GM19035 (cell line): ENCODE measurements at regions not wholly inside any gene's neighbourhood (a gene's known extent, or its start where the extent isn't known, plus 50 kb on each side); places are given as distances from the start of the nearest gene placed in this dataset.
A peak's percentile ranks its signal among the peaks of the same experiment; 100 is the strongest.
"Not testable (repeated sequence)": the region's sequence is repeated elsewhere in the genome, so short reads cannot be mapped to it uniquely, and the experiment has no call there.

Experiments
- ATAC-seq: cut with Tn5 transposase; IDR thresholded peaks from one replicate; pipeline ENCODE4 v1.9.1; 2021; ENCODE audit not compliant: unreplicated experiment

GRCh38 chrY:22113990-22114389 lies 68.7 kb downstream of the RBMY1F start:
- ATAC-seq = not testable (repeated sequence)

GRCh38 chrY:22108165-22108564 lies 74.6 kb downstream of the RBMY1F start:
- not testable (repeated sequence) for ATAC-seq

- not testable (repeated sequence) for ATAC-seq
These were observed 81.2 kb downstream of the RBMY1F start for GRCh38 chrY:22101547-22101946.

DNA sequence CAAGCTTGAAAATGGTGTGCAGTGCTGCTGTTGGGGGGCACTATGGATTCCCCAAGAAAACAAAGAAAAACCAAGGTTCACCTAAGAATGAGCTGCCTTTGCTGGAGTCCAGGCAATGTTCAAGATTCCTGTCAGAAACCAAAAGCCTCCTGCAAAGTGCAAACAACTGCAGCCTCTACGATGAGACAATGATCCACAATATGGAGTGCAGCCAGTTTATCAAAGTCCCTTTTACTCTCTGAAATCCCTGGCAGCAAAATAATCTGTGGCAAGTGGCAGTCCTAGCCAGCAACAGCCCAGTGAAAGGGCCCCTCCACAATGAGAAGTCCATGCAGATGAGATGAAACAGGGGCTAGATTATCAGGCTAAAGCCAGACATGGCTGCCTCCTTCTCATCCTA lies 85.4 kb downstream of the RBMY1F start:
- not testable (repeated sequence) for ATAC-seq

DNA sequence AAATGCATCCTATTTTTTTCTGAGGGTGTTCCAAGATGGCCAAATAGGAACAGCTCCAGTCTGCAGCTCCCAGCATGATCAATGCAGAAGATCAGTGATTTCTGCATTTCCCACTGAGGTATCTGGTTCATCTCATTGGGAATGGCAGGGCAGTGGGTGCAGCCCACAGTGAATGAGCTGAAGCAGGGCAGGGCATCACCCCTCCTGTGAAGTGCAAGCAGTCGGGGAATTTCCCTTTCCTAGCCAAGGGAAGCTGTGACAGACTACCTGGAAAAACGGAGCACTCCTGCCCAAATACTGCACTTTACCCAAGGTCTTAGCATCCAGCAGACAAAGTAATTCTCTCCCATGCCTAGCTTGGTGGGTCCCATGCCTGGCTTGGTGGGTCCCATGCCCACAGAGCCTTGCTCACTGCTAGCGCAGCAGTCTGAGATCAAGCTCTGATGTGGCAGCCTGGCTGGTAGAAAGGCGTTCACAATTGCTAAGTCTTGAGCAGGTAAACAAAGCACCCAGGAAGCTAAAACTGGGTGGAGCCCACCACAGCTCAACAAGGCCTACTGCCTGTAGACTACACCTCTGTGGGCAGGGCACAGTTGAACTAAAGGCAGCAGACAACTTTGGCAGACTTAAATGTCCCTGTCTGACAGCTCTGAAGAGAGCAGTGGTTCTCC lies 96.6 kb downstream of the RBMY1F start:
- not testable (repeated sequence) for ATAC-seq

- not testable (repeated sequence) for ATAC-seq
These were observed 110.5 kb downstream of the RBMY1F start for GRCh38 chrY:22072270-22072669.

- not testable (repeated sequence) for ATAC-seq
These were observed 122.6 kb downstream of the RBMY1F start for GRCh38 chrY:22060149-22060548.

DNA sequence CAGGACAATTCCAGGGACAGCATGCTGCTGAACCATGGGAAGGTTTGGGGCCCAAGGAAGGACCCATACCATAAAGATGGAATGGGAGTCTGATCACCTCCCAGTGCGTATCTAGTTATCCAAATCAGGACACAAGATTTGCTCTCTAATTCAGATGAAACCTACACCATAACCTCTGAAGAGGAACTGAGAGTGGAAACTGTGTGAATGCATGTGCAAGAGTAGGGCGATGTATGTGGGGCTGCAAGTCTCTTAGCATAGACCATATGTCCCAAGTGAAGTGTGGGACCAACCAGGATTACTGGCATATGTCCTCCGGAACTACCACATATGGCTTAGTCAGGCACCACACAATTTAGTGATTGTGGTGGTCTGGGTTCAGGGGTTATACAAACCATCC lies 95.2 kb upstream of the RBMY1E start:
- not testable (repeated sequence) for ATAC-seq

DNA sequence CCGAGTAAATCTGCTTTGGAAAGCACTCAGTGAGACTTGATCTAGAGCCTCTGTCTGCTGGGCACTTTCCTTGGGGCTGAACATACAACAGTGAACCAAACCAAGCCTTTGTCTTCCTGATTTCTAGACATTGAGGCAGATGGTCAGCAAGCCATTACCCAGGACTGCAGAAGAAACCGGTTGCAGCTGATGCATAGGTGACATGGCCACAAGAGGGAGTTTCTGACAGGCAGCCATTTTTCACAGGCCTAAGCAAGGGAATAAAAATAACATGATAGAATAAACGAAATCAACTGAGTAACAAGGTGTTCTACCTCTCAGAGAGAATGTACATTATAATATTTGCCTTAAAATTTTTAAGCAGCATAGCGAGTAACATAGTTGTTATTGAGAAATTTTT lies 83.3 kb upstream of the RBMY1E start:
- not testable (repeated sequence) for ATAC-seq

- peak; percentile 53 for ATAC-seq
These were observed 69.4 kb upstream of the RBMY1E start for GRCh38 chrY:21987222-21987621.

DNA sequence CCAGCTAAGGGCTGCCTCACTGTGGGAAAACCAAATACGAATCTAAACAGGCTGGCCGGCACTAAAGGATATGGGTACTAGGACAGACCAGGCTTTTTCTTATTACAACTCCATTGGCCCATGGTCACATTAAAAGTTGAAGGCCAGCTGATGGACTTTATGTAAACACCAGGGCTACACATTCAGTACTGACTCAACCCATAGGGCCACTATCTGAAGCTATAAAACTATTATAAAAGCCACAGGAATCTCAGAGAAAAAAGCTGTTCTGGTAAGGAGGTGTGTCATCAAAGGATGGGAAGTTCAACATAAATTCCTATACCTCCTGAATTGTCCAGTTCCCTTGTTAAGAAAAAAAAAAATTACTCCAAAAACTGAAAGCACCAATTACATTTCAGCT lies 63.1 kb upstream of the RBMY1E start:
- not testable (repeated sequence) for ATAC-seq

DNA sequence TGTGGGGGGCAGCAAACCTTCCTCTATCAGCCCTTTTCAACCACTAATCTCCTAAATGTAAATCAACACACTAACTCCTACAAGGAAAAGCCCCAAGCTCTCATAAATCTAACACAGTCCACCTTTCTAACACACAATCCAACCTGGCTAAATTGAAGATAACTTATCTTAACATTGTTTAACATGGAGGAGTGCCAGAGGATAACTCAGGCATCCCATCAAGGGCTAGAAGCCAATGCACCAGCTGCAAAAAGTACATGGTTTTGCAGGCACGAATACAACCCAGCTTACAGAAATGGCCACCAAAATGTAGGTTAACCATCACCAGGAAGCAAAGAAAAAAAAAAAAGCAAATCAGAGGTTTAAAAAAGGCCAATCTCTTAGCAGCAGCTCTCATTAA lies 62.5 kb upstream of the RBMY1E start:
- not testable (repeated sequence) for ATAC-seq

DNA sequence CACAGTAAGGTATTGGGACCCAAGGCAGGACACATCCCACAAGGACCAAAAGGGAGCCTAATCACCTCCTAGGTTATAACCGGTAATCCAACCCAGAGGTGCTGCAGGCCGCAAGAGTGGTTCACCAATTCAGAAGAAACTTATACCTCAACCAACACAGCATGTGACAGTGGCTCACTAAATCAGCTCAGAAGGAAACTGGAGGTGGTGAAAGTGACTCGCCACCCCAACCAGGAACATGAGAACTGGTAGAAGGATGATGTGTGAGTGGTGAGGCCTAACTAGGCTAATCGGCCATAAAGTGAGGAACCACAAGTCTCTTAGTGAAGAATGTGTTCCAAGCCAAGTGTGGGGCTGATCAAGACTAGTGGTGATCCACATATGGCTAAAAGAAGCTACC lies 61.3 kb upstream of the RBMY1E start:
- ATAC-seq = not testable (repeated sequence)

GRCh38 chrY:21978204-21978603 lies 60.4 kb upstream of the RBMY1E start:
- ATAC-seq = not testable (repeated sequence)
